OCI-LY3 (cell line): ENCODE measurements at regions not wholly inside any gene's neighbourhood (a gene's known extent, or its start where the extent isn't known, plus 50 kb on each side); places are given as distances from the start of the nearest gene placed in this dataset.
"Not testable (repeated sequence)": the region's sequence is repeated elsewhere in the genome, so short reads cannot be mapped to it uniquely, and the experiment has no call there.

Experiments used
- H2AFZ ChIP-seq: fragments of 200-600, 300-600 bp; shearing (Covaris generic); 2 replicates; pipeline ENCODE4 v1.6.0; 2014; ENCODE audit warnings: antibody characterized with exemption, low read depth, low read length
- H3K27ac ChIP-seq: fragments of 200-600, 300-600 bp; sonication (generic); 2 replicates; pipeline ENCODE4 v1.5.1; 2014; ENCODE audit warnings: mild to moderate bottlenecking, low read length, moderate library complexity, mixed read lengths
- H3K27me3 ChIP-seq: fragments of 200-600, 300-600 bp; sonication (generic); 2 replicates; pipeline ENCODE4 v1.6.1; 2014; ENCODE audit warnings: low read depth, low read length, mixed read lengths
- H3K36me3 ChIP-seq: fragments of 200-600, 300-600 bp; sonication (generic); replicated peaks from 2 replicates; pipeline ENCODE3; 2014; ENCODE audit warnings: low read depth, low read length, mixed read lengths
- H3K4me1 ChIP-seq: fragments of 300-600, 200-600 bp; sonication (generic); 2 replicates; pipeline ENCODE4 v1.6.1; 2014; ENCODE audit warnings: low read length, mixed read lengths
- H3K4me2 ChIP-seq: fragments of 200-600, 300-600 bp; sonication (generic); 2 replicates; pipeline ENCODE4 v1.6.1; 2014; ENCODE audit warnings: low read length, mixed read lengths
- H3K4me3 ChIP-seq: fragments of 300-600, 200-600 bp; sonication (generic); 2 replicates; pipeline ENCODE4 v1.5.1; 2014; ENCODE audit warnings: antibody characterized with exemption, mild to moderate bottlenecking, low read length, moderate library complexity
- H3K79me2 ChIP-seq: fragments of 300-600, 200-600 bp; shearing (Covaris generic); 2 replicates; pipeline ENCODE4 v1.6.1; 2014; ENCODE audit warnings: mild to moderate bottlenecking, low read length, mixed read lengths
- H3K9ac ChIP-seq: fragments of 300-600, 200-600 bp; shearing (Covaris generic); 2 replicates; pipeline ENCODE4 v1.6.0; 2014; ENCODE audit warnings: mild to moderate bottlenecking, low read length, moderate library complexity
- H3K9me3 ChIP-seq: fragments of 200-600, 300-600 bp; shearing (Covaris generic); 2 replicates; pipeline ENCODE4 v1.6.1; 2014; ENCODE audit warnings: low read length, mixed read lengths; ENCODE audit not compliant: insufficient read depth
- H4K20me1 ChIP-seq: fragments of 200-600, 300-600 bp; sonication (generic); 2 replicates; pipeline ENCODE4 v1.6.1; 2016; ENCODE audit warnings: low read length, mixed read lengths; ENCODE audit not compliant: insufficient read depth
- EZH2phosphoT487 ChIP-seq: fragments of 200-600 bp; shearing (Covaris generic); IDR thresholded peaks from 2 replicates; pipeline ENCODE4 v1.6.1; 2018; ENCODE audit warnings: antibody characterized with exemption, mixed run types, low read depth
- TF ChIP-seq, protein P1 (sequence below): fragments of 200-600, 300-600 bp; sonication (generic); IDR thresholded peaks from 2 replicates; pipeline ENCODE4 v1.5.1; 2014; ENCODE audit warnings: antibody characterized with exemption, low read length, low read depth

DNA sequence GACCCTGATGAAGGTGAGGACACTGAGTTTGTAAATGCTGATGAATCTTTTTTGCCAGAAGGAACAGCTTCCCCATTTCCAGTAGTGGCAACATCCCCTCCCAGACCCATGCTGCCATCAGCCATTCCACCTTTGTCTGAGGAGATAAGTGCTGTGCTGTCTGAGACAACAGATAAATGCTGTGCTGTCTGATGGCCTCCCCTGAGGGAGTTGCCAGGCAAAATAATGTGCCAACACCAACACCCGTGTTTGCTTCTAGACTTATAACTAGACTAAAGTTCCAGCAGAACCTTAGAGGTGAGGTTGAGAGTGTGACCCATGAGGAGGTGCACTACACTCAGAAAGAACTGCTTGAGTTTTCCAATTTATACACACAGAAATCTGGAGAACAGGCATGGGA, 349.5 kb downstream of the C12orf75 start:
- Histone ChIP-seq H3K4me2 (no peak overlapping the region), H4K20me1 (no peaks in the 10 kb centered on the region), H3K9me3 (no peaks in the 10 kb centered on the region), H3K4me1 (0 out of 2 replicates have a peak, but pooled peaks cover 4% of the 10 kb centered on the region), H3K36me3 (no peaks in the 10 kb centered on the region), H3K9ac (no peak overlapping the region), H3K4me3 (no peak overlapping the region), H2AFZ (no peak overlapping the region), H3K79me2 (no peaks in the 10 kb centered on the region), H3K27ac (no peak overlapping the region), H3K27me3 (no peaks in the 10 kb centered on the region)
- TF ChIP-seq, protein P1, sequence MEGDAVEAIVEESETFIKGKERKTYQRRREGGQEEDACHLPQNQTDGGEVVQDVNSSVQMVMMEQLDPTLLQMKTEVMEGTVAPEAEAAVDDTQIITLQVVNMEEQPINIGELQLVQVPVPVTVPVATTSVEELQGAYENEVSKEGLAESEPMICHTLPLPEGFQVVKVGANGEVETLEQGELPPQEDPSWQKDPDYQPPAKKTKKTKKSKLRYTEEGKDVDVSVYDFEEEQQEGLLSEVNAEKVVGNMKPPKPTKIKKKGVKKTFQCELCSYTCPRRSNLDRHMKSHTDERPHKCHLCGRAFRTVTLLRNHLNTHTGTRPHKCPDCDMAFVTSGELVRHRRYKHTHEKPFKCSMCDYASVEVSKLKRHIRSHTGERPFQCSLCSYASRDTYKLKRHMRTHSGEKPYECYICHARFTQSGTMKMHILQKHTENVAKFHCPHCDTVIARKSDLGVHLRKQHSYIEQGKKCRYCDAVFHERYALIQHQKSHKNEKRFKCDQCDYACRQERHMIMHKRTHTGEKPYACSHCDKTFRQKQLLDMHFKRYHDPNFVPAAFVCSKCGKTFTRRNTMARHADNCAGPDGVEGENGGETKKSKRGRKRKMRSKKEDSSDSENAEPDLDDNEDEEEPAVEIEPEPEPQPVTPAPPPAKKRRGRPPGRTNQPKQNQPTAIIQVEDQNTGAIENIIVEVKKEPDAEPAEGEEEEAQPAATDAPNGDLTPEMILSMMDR, result no peak
- no peak for TF ChIP-seq EZH2phosphoT487

DNA sequence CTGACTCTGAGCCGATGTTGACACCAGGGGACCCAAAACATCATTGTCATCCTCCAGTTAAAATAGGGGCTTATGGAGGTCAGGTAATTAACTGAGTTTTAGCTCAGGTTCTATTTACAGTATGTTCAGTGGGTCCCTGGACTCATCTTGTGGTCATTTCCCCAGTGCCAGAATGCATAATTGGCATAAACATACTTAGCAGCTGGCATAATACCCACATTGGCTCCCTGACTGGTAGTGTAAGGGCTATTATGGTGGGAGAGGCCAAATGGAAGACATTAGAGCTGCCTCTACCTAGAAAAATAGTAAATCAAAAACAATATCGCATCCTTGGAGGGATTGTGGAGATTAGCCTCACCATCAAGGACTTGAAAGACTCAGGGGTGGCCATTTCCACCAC, 350.9 kb downstream of the C12orf75 start:
- H3K9ac ChIP-seq, result no peak overlapping the region
- 0 out of 2 replicates have a peak, but pooled peaks cover 4% of the 10 kb centered on the region for H3K4me1 ChIP-seq
- TF ChIP-seq, protein P1, result no peak
- TF ChIP-seq EZH2phosphoT487, result no peak
- no peaks in the 10 kb centered on the region for H3K9me3 ChIP-seq
- H3K27me3 ChIP-seq, result no peaks in the 10 kb centered on the region
- H3K4me3 ChIP-seq, result no peak overlapping the region
- H3K36me3 ChIP-seq, result no peaks in the 10 kb centered on the region
- no peak overlapping the region for H2AFZ ChIP-seq
- H3K79me2 ChIP-seq, result no peaks in the 10 kb centered on the region
- H3K4me2 ChIP-seq, result no peak overlapping the region
- H4K20me1 ChIP-seq, result no peaks in the 10 kb centered on the region
- no peak overlapping the region for H3K27ac ChIP-seq

DNA sequence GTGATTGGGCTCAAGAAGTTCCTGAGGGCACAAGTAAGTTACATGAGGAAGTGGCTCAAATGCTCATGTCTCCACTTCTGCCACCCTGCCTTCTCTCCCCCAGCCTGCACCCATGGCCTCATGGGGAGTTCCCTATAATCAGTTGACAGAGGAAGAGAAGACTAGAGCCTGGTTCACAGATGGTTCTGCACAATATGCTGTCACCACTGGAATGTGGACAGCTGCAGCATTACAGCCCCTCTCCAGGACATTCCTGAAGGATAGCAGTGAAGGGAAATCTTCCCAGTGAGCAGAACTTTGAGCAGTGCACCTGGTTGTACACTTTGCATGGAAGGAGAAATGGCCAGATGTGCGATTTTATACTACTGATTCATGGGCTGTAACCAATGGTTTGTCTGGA, 352.3 kb downstream of the C12orf75 start:
- not testable (repeated sequence) for H3K27me3 ChIP-seq, H3K79me2 ChIP-seq, H2AFZ ChIP-seq, H3K4me3 ChIP-seq, H3K27ac ChIP-seq, H3K9me3 ChIP-seq, H3K4me2 ChIP-seq, H3K9ac ChIP-seq, H4K20me1 ChIP-seq, H3K4me1 ChIP-seq, H3K36me3 ChIP-seq

DNA sequence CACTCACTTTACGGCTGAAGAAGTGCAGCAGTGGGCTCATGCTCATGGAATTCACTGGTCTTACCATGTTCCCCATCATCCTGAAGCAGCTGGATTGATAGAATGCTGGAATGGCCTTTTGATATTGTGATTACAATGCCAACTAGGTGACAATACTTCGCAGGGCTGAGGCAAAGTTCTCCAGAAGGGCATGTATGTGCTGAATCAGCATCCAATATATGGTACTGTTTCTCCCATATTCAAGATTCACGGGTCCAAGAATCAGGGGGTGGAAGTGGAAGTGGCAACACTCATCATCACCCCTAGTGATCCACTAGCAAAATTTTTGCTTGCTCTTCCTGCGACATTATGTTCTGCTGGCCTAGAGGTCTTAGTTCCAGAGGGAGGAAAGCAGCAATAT, 353.3 kb downstream of the C12orf75 start:
- H2AFZ ChIP-seq, H3K4me1 ChIP-seq, H3K27me3 ChIP-seq, H3K79me2 ChIP-seq, H3K4me2 ChIP-seq, H3K36me3 ChIP-seq, H4K20me1 ChIP-seq, H3K9me3 ChIP-seq, H3K9ac ChIP-seq, H3K4me3 ChIP-seq, H3K27ac ChIP-seq: not testable (repeated sequence)

DNA sequence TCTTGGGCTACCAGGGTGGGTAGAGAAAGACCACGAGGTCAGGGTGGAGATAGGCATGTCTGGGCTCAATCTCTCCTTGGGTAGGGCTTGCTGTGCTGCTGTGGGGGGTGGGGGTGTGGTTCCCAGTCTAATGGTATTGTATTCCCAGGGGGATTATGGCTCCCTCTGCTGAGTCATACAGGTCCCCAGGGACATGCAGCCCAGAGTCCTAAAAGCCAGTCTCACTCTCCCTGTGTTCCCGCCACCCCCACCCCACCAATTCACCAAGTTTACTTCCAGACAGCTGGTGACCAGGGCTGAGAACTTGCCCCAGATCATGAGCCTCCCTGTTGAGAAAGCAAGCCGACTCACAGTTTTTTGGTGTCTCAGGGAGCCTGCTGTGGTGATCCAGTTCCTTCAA, 367.6 kb downstream of the C12orf75 start:
- H3K9ac ChIP-seq, result no peak overlapping the region
- TF ChIP-seq, protein P1, result no peak
- no peak for TF ChIP-seq EZH2phosphoT487
- no peaks in the 10 kb centered on the region for H3K36me3 ChIP-seq
- H3K27ac ChIP-seq, result no peak overlapping the region
- no peak overlapping the region for H3K4me3 ChIP-seq
- H2AFZ ChIP-seq, result no peak overlapping the region
- H3K27me3 ChIP-seq, result no peaks in the 10 kb centered on the region
- no peak overlapping the region for H3K4me2 ChIP-seq
- peaks cover 3% of the 10 kb centered on the region; the same call in 1 of the 2 replicates for H3K9me3 ChIP-seq
- no peaks in the 10 kb centered on the region for H3K79me2 ChIP-seq
- H3K4me1 ChIP-seq, result no peaks in the 10 kb centered on the region
- H4K20me1 ChIP-seq, result no peaks in the 10 kb centered on the region
